GM12878 (cell line): ENCODE measurements at regions not wholly inside any gene's neighbourhood (a gene's known extent, or its start where the extent isn't known, plus 50 kb on each side); places are given as distances from the start of the nearest gene placed in this dataset.

ENCODE experiments used
- ATAC-seq: fragments of 200-7000 bp; cut with Tn5 transposase; 3 replicates; pipeline ENCODE4 v1.9.1; 2020; ENCODE audit warnings: mild to moderate bottlenecking, moderate library complexity
- BruUV-seq: library from RNA; stranded (reverse); fragments of 400-500 nt; replicated peaks from 2 replicates; lab custom pipeline; 2021; lab: Mats Ljungman, UMichigan
- CTCF ChIA-PET: fragments of 300-600 bp; sonication (Branson Sonifier 250); formaldehyde crosslinking; extraction: SDS; loops from one replicate; lab custom pipeline; 2021; ENCODE audit warnings: inconsistent platforms; lab: Yijun Ruan, JAX
- POLR2A ChIA-PET: fragments of 350-600 bp; formaldehyde crosslinking; extraction: SDS; loops from one replicate; lab custom pipeline; 2021; ENCODE audit warnings: inconsistent platforms; lab: Charles Lee
- RAD21 ChIA-PET: fragments of 300-600 bp; sonication (Branson Sonifier 250); formaldehyde crosslinking; loops from one replicate; lab custom pipeline; 2023; ENCODE audit warnings: antibody characterized with exemption; ENCODE audit not compliant: unreplicated experiment; lab: Charles Lee
- SMC1A ChIA-PET: fragments of 300-600 bp; sonication (Branson Sonifier 250); formaldehyde crosslinking; loops from one replicate; lab custom pipeline; 2023; ENCODE audit not compliant: unreplicated experiment, uncharacterized antibody; lab: Charles Lee
- DNase-seq: peaks from one replicate; pipeline ENCODE4 v3.0.0-alpha.2; 2011; ENCODE audit warnings: low read depth, low spot score
- FAIRE-seq: peaks from 3 replicates; lab custom pipeline; 2011; peaks lifted over from hg19 to GRCh38; lab: Jason Lieb, UNC
- H2AFZ ChIP-seq: 2 replicates; pipeline ENCODE4 v1.6.0; 2011; ENCODE audit warnings: low read depth, low read length, control low read depth; ENCODE audit not compliant: control insufficient read depth
- H3K27ac ChIP-seq: 2 replicates; pipeline ENCODE4 v1.5.1; 2011; ENCODE audit warnings: control low read depth; ENCODE audit not compliant: control insufficient read depth, insufficient read depth
- H3K27me3 ChIP-seq, 2 experiments: replicated peaks in 1 of 2; 2 replicates each; pipeline versions ENCODE4 v1.6.0 to v1.6.1; 2011; ENCODE audit warnings: low read length in 1 of 2; ENCODE audit not compliant: control insufficient read depth in 2 of 2, insufficient read depth in 2 of 2
- H3K36me3 ChIP-seq, 2 experiments: 2 replicates each; pipeline ENCODE4 v1.5.1; 2011; ENCODE audit warnings: low read length in 1 of 2; ENCODE audit not compliant: control insufficient read depth in 2 of 2, insufficient read depth in 2 of 2
- H3K4me1 ChIP-seq: 2 replicates; pipeline ENCODE4 v1.6.1; 2011; ENCODE audit warnings: mild to moderate bottlenecking, low read length, moderate library complexity, mixed read lengths; ENCODE audit not compliant: control insufficient read depth, insufficient read depth
- H3K4me2 ChIP-seq: 2 replicates; pipeline ENCODE4 v1.6.0; 2011; ENCODE audit warnings: control low read depth; ENCODE audit not compliant: control insufficient read depth, insufficient read depth
- H3K4me3 ChIP-seq: fragments of 200-600 bp; sonication (generic); 2 replicates; pipeline ENCODE4 v1.5.1; 2016
- H3K79me2 ChIP-seq: 2 replicates; pipeline ENCODE4 v1.6.0; 2011; ENCODE audit warnings: low read length; ENCODE audit not compliant: control insufficient read depth, insufficient read depth
- H3K9ac ChIP-seq: 2 replicates; pipeline ENCODE4 v1.8.0; 2011; ENCODE audit warnings: low read length, control low read depth, mixed read lengths; ENCODE audit not compliant: control insufficient read depth, insufficient read depth
- H3K9me3 ChIP-seq: replicated peaks from 3 replicates; pipeline ENCODE4 v1.5.1; 2011; ENCODE audit warnings: mild to moderate bottlenecking, low read length; ENCODE audit not compliant: control insufficient read depth, insufficient read depth
- H4K20me1 ChIP-seq: 2 replicates; pipeline ENCODE4 v1.6.0; 2011; ENCODE audit not compliant: control insufficient read depth, insufficient read depth
- BCL11A ChIP-seq: IDR thresholded peaks from 2 replicates; pipeline ENCODE4 v1.6.1; 2011; ENCODE audit warnings: low read depth, low read length
- NBN ChIP-seq: fragments of 450-650 bp; IDR thresholded peaks from 2 replicates; pipeline ENCODE4 v1.6.1; 2016
- NR2F1 ChIP-seq: fragments of 450-650 bp; conservative IDR thresholded peaks from 2 replicates; pipeline ENCODE4 v1.6.1; 2017; ENCODE audit warnings: mild to moderate bottlenecking
- RBBP5 ChIP-seq: fragments of 200-600 bp; sonication (generic); conservative IDR thresholded peaks from 2 replicates; pipeline ENCODE4 v1.6.1; 2016
- SIX5 ChIP-seq: IDR thresholded peaks from 2 replicates; pipeline ENCODE4 v1.6.1; 2011; ENCODE audit warnings: mild to moderate bottlenecking, low read depth, low read length, moderate library complexity; ENCODE audit not compliant: severe bottlenecking
- SMC3 ChIP-seq: IDR thresholded peaks from 2 replicates; pipeline ENCODE4 v1.6.1; 2011; ENCODE audit warnings: low read length, improper control_type of control experiment, borderline replicate concordance
- STAT1 ChIP-seq: fragments of 450-650 bp; conservative IDR thresholded peaks from 2 replicates; pipeline ENCODE4 v1.6.1; 2014; ENCODE audit warnings: antibody characterized with exemption, mild to moderate bottlenecking
- ZBTB33 ChIP-seq: fragments of 450-650 bp; IDR thresholded peaks from 2 replicates; pipeline ENCODE4 v1.6.1; 2017; ENCODE audit warnings: mild to moderate bottlenecking
- WGBS: methylation state at CpG from one replicate; pipeline ENCODE4 v1.1.6; 2016; ENCODE audit warnings: low lambda C conversion rate; ENCODE audit not compliant: insufficient replicate concordance, insufficient coverage; ENCODE audit errors: missing lambda C conversion rate; 5-methylcytosine and 5-hydroxymethylcytosine counted together
- in situ Hi-C: fragments of 300-500 bp; cut with MboI; formaldehyde crosslinking; loops from 9 replicates; pipeline ENCODE4 v1.14.3; 2018; ENCODE audit warnings: mixed read lengths
- intact Hi-C: fragments of 100-400 bp; cut with micrococcal nuclease; formaldehyde crosslinking; loops from one replicate; pipeline ENCODE4 v1.14.2; 2022; ENCODE audit not compliant: unreplicated experiment
- TF ChIP-seq, protein P1 (sequence below): IDR thresholded peaks from 2 replicates; pipeline ENCODE4 v1.6.1; 2012; ENCODE audit warnings: low read length, inconsistent platforms
- TF ChIP-seq, protein P2 (sequence below): fragments of 450-650 bp; formaldehyde crosslinking; IDR thresholded peaks from 2 replicates; pipeline ENCODE4 v1.5.0; 2022; ENCODE audit warnings: mild to moderate bottlenecking, missing genetic modification characterization
- TF ChIP-seq, protein P3 (sequence below): fragments of 450-650 bp; IDR thresholded peaks from 2 replicates; pipeline ENCODE4 v1.6.1; 2017; ENCODE audit warnings: low read depth, mild to moderate bottlenecking, moderate library complexity

- in situ Hi-C loops (no loop called here), intact Hi-C loops (no loop called here)
- Histone ChIP-seq H2AFZ (no peak overlapping the region), H4K20me1 (no peaks in the 10 kb centered on the region), H3K9me3 (no peaks in the 10 kb centered on the region), H3K4me1 (no peaks in the 10 kb centered on the region), H3K4me2 (no peak overlapping the region), H3K4me3 (no peak overlapping the region), H3K79me2 (no peaks in the 10 kb centered on the region)
- FAIRE-seq: no peak
- ChIA-PET RAD21 (no interaction called here), POLR2A (no interaction called here), SMC1A (no interaction called here)
- no TSS peak for BruUV-seq
- no peak for TF ChIP-seq BCL11A
- no peak for TF ChIP-seq NR2F1
- TF ChIP-seq NBN: no peak
- TF ChIP-seq, protein P1, sequence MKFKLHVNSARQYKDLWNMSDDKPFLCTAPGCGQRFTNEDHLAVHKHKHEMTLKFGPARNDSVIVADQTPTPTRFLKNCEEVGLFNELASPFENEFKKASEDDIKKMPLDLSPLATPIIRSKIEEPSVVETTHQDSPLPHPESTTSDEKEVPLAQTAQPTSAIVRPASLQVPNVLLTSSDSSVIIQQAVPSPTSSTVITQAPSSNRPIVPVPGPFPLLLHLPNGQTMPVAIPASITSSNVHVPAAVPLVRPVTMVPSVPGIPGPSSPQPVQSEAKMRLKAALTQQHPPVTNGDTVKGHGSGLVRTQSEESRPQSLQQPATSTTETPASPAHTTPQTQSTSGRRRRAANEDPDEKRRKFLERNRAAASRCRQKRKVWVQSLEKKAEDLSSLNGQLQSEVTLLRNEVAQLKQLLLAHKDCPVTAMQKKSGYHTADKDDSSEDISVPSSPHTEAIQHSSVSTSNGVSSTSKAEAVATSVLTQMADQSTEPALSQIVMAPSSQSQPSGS: no peak
- TF ChIP-seq STAT1: no peak
- no peak for TF ChIP-seq RBBP5
- TF ChIP-seq ZBTB33: no peak
- TF ChIP-seq, protein P2, sequence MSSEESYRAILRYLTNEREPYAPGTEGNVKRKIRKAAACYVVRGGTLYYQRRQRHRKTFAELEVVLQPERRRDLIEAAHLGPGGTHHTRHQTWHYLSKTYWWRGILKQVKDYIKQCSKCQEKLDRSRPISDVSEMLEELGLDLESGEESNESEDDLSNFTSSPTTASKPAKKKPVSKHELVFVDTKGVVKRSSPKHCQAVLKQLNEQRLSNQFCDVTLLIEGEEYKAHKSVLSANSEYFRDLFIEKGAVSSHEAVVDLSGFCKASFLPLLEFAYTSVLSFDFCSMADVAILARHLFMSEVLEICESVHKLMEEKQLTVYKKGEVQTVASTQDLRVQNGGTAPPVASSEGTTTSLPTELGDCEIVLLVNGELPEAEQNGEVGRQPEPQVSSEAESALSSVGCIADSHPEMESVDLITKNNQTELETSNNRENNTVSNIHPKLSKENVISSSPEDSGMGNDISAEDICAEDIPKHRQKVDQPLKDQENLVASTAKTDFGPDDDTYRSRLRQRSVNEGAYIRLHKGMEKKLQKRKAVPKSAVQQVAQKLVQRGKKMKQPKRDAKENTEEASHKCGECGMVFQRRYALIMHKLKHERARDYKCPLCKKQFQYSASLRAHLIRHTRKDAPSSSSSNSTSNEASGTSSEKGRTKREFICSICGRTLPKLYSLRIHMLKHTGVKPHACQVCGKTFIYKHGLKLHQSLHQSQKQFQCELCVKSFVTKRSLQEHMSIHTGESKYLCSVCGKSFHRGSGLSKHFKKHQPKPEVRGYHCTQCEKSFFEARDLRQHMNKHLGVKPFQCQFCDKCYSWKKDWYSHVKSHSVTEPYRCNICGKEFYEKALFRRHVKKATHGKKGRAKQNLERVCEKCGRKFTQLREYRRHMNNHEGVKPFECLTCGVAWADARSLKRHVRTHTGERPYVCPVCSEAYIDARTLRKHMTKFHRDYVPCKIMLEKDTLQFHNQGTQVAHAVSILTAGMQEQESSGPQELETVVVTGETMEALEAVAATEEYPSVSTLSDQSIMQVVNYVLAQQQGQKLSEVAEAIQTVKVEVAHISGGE (CRISPR knock-in tag): no peak
- TF ChIP-seq SMC3: no peak
- TF ChIP-seq, protein P3, sequence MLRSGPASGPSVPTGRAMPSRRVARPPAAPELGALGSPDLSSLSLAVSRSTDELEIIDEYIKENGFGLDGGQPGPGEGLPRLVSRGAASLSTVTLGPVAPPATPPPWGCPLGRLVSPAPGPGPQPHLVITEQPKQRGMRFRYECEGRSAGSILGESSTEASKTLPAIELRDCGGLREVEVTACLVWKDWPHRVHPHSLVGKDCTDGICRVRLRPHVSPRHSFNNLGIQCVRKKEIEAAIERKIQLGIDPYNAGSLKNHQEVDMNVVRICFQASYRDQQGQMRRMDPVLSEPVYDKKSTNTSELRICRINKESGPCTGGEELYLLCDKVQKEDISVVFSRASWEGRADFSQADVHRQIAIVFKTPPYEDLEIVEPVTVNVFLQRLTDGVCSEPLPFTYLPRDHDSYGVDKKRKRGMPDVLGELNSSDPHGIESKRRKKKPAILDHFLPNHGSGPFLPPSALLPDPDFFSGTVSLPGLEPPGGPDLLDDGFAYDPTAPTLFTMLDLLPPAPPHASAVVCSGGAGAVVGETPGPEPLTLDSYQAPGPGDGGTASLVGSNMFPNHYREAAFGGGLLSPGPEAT: no peak
- no peak for TF ChIP-seq SIX5
- TF ChIP-seq, all 136 proteins: peak for 0
- DNase-seq: no peak
- ATAC-seq: no peak
- no peak overlapping the region for H3K27ac ChIP-seq
- CTCF ChIA-PET: no interaction called here
- H3K27me3 ChIP-seq: no peaks in the 10 kb centered on the region
- no peak overlapping the region for H3K9ac ChIP-seq
- no peaks in the 10 kb centered on the region for H3K36me3 ChIP-seq
- WGBS: 1% methylated on average over 8 of the region's 9 CpGs
Measured at GRCh38 chr11:70866834-70867233, 385.5 kb downstream of the SHANK2 start.
